Panc1 (cell line): ENCODE measurements at regions not wholly inside any gene's neighbourhood (a gene's known extent, or its start where the extent isn't known, plus 50 kb on each side); places are given as distances from the start of the nearest gene placed in this dataset.

Experiments used
- SIN3A ChIP-seq: IDR thresholded peaks from 2 replicates; pipeline ENCODE4 v1.6.1; 2012; ENCODE audit warnings: low read depth, mild to moderate bottlenecking, low read length, moderate library complexity, borderline replicate concordance; ENCODE audit not compliant: insufficient read depth
- TF ChIP-seq, protein P1 (sequence below): fragments of 450-650 bp; IDR thresholded peaks from 2 replicates; pipeline ENCODE4 v1.5.1; 2017; ENCODE audit warnings: mild to moderate bottlenecking
- TF ChIP-seq, protein P2 (sequence below), 2 experiments: IDR thresholded peaks; 2 replicates each; pipeline ENCODE4 v1.6.1; 2011 to 2012; ENCODE audit warnings: low read depth in 2 of 2, control low read depth in 1 of 2, low read length in 1 of 2, mild to moderate bottlenecking in 1 of 2, moderate library complexity in 1 of 2; ENCODE audit not compliant: insufficient read depth in 1 of 2

DNA sequence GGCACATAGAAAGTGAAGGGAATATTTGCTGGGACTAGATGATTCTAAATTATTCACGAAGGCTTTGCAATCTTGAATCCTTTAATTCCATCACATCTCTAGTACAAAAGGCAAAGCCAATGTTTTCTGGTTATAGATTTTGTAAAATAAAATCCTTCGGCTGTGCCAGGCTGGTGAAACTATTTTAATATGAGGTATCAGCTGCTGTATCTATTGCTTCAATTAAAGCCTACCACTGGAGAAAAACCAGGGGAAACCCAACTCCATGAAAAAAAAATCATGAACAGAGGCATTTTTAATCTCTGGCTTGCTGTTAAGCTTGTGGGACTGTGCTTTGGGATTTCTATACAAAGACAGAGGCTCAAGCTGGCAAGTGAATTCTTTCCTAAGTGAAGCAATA lies 271.8 kb downstream of the QKI start:
- TF ChIP-seq, protein P1, sequence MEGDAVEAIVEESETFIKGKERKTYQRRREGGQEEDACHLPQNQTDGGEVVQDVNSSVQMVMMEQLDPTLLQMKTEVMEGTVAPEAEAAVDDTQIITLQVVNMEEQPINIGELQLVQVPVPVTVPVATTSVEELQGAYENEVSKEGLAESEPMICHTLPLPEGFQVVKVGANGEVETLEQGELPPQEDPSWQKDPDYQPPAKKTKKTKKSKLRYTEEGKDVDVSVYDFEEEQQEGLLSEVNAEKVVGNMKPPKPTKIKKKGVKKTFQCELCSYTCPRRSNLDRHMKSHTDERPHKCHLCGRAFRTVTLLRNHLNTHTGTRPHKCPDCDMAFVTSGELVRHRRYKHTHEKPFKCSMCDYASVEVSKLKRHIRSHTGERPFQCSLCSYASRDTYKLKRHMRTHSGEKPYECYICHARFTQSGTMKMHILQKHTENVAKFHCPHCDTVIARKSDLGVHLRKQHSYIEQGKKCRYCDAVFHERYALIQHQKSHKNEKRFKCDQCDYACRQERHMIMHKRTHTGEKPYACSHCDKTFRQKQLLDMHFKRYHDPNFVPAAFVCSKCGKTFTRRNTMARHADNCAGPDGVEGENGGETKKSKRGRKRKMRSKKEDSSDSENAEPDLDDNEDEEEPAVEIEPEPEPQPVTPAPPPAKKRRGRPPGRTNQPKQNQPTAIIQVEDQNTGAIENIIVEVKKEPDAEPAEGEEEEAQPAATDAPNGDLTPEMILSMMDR: no peak
- TF ChIP-seq, protein P2, sequence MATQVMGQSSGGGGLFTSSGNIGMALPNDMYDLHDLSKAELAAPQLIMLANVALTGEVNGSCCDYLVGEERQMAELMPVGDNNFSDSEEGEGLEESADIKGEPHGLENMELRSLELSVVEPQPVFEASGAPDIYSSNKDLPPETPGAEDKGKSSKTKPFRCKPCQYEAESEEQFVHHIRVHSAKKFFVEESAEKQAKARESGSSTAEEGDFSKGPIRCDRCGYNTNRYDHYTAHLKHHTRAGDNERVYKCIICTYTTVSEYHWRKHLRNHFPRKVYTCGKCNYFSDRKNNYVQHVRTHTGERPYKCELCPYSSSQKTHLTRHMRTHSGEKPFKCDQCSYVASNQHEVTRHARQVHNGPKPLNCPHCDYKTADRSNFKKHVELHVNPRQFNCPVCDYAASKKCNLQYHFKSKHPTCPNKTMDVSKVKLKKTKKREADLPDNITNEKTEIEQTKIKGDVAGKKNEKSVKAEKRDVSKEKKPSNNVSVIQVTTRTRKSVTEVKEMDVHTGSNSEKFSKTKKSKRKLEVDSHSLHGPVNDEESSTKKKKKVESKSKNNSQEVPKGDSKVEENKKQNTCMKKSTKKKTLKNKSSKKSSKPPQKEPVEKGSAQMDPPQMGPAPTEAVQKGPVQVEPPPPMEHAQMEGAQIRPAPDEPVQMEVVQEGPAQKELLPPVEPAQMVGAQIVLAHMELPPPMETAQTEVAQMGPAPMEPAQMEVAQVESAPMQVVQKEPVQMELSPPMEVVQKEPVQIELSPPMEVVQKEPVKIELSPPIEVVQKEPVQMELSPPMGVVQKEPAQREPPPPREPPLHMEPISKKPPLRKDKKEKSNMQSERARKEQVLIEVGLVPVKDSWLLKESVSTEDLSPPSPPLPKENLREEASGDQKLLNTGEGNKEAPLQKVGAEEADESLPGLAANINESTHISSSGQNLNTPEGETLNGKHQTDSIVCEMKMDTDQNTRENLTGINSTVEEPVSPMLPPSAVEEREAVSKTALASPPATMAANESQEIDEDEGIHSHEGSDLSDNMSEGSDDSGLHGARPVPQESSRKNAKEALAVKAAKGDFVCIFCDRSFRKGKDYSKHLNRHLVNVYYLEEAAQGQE (IDR thresholded peaks at IDR 0.05; ENCODE audit: insufficient read depth in 1 of 2, low read depth in 2 of 2, low read length in 1 of 2): no peak
- no peak for TF ChIP-seq SIN3A
